Spleen (tissue), 11 donors: ENCODE measurements at regions not wholly inside any gene's neighbourhood (a gene's known extent, or its start where the extent isn't known, plus 50 kb on each side); places are given as distances from the start of the nearest gene placed in this dataset.
A peak's percentile ranks its signal among the peaks of the same experiment; 100 is the strongest.

ENCODE experiments used
- DNase-seq: peaks from one replicate; pipeline ENCODE4 v3.0.0-alpha.2; 2020
- H3K27ac ChIP-seq, 8 donors: fragments of 200-600 bp; sonication (generic) in 7 of 8; 1 replicate in 4 of 8; 2 replicates in 4 of 8; pipeline versions ENCODE4 v1.5.0 to v1.8.0; 2016 to 2021; ENCODE audit warnings: inconsistent platforms in 4 of 8, mild to moderate bottlenecking in 4 of 8, moderate library complexity in 1 of 8
- H3K27me3 ChIP-seq, 7 donors: fragments of 200-600 bp; sonication (generic) in 6 of 7; replicated peaks in 1 of 7; 1 replicate in 4 of 7; 2 replicates in 3 of 7; pipeline versions ENCODE4 v1.5.0 to v1.8.0; 2016 to 2021; ENCODE audit warnings: inconsistent platforms in 3 of 7, mild to moderate bottlenecking in 1 of 7
- H3K36me3 ChIP-seq, 6 donors: fragments of 200-600 bp; sonication (generic) in 5 of 6; 1 replicate in 4 of 6; 2 replicates in 2 of 6; pipeline versions ENCODE4 v1.5.0 to v1.8.0; 2016 to 2021; ENCODE audit warnings: inconsistent platforms in 2 of 6
- H3K4me1 ChIP-seq, 6 donors: fragments of 200-600 bp; sonication (generic) in 5 of 6; 1 replicate in 3 of 6; 2 replicates in 3 of 6; pipeline versions ENCODE4 v1.5.0 to v1.8.0; 2016 to 2021; ENCODE audit warnings: inconsistent platforms in 3 of 6
- H3K4me3 ChIP-seq, 8 donors: fragments of 200-600 bp; sonication (generic) in 7 of 8; 1 replicate in 4 of 8; 2 replicates in 4 of 8; pipeline versions ENCODE4 v1.5.0 to v1.8.0; 2016 to 2021; ENCODE audit warnings: inconsistent platforms in 4 of 8, mild to moderate bottlenecking in 4 of 8, moderate library complexity in 2 of 8
- H3K9me3 ChIP-seq, 8 donors: fragments of 200-600 bp; sonication (generic) in 7 of 8; 1 replicate in 4 of 8; 2 replicates in 4 of 8; pipeline versions ENCODE4 v1.5.0 to v1.8.0; 2016 to 2021; ENCODE audit warnings: inconsistent platforms in 4 of 8
- CTCF ChIP-seq, 11 experiments: fragments of 200-600 bp in 7 of 11; fragments of 450-650 bp in 4 of 11; sonication (generic) in 4 of 11; IDR thresholded peaks in 8 of 11; conservative IDR thresholded peaks in 3 of 11; 1 replicate in 7 of 11; 2 replicates in 4 of 11; pipeline versions ENCODE4 v1.4.0 to v1.8.0; 2016 to 2021; ENCODE audit warnings: antibody characterized with exemption in 11 of 11, inconsistent platforms in 4 of 11, mild to moderate bottlenecking in 1 of 11
- POLR2A ChIP-seq, 3 donors: fragments of 450-650 bp; IDR thresholded peaks; one replicate each; pipeline ENCODE4 v1.5.1; 2017; ENCODE audit warnings: antibody characterized with exemption in 3 of 3, mild to moderate bottlenecking in 1 of 3
- POLR2AphosphoS5 ChIP-seq, 3 donors: sonication (generic); formaldehyde crosslinking; IDR thresholded peaks; one replicate each; pipeline ENCODE4 v1.5.1; 2017; ENCODE audit warnings: antibody characterized with exemption in 3 of 3
- WGBS, 5 donors: extraction: QIAGEN DNeasy Blood & Tissue Kit in 3 of 5; methylation state at CpG; one replicate each; pipeline versions ENCODE4 v1.1.5 to v1.1.7; 2013 to 2018; 5-methylcytosine and 5-hydroxymethylcytosine counted together
- intact Hi-C: fragments of 100-400 bp; cut with DNase I; formaldehyde crosslinking; loops from one replicate; pipeline ENCODE4 v1.15.0; 2023; ENCODE audit warnings: low total_unique reads
- donor health status: healthy with polysubstance abuse.
- donor health status: DM: no; HTN: no; CAD: no; lungs with moderate emphysema.
- donor health status: DM: no; HTN: no; CAD: no.
- donor health status: Bipolar disorder and iron deficiency.
- donor health status: healthy.
- donor health status: DM: no; HTN: no; CAD: no.
- donor health status: DM: yes; HTN: yes; CAD: no.

GRCh38 chr15:31255176-31255510, 71.5 kb upstream of the KLF13 start:
- H3K4me1 ChIP-seq, result peaks cover 0 to 54% (median 27%) of the 10 kb centered on the region in 6 donors
- intact Hi-C loops, result no loop called here
- no peak for TF ChIP-seq POLR2AphosphoS5 (IDR thresholded peaks at IDR 0.05)
- no peak for TF ChIP-seq CTCF (IDR thresholded peaks at IDR 0.05 in 8 of 11, conservative IDR thresholded peaks at IDR 0.05 in 3 of 11)
- TF ChIP-seq POLR2A (IDR thresholded peaks at IDR 0.05), result no peak
- DNase-seq, result peak; percentile 62
- no peak overlapping the region for H3K4me3 ChIP-seq
- H3K27ac ChIP-seq, result peak overlapping the region in 4 of 8 donors; percentile 8 to 55 (median 20)
- no peaks in the 10 kb centered on the region for H3K9me3 ChIP-seq
- H3K27me3 ChIP-seq, result no peaks in the 10 kb centered on the region
- H3K36me3 ChIP-seq, result no peaks in the 10 kb centered on the region
- 87 to 95% (median 92%) methylated on average over 5 of the region's 5 CpGs for WGBS, 5 donors

- peak overlapping the region in 5 of 8 donors; percentile 8 to 55 (median 22) for H3K27ac ChIP-seq
These were observed 70.8 kb upstream of the KLF13 start for GRCh38 chr15:31255732-31256377.

GRCh38 chr15:31256378-31257265, 70.0 kb upstream of the KLF13 start:
- Histone ChIP-seq H3K9me3 (no peaks in the 10 kb centered on the region), H3K36me3 (no peaks in the 10 kb centered on the region), H3K4me1 (peaks cover 0 to 68% (median 32%) of the 10 kb centered on the region in 6 donors), H3K27me3 (no peaks in the 10 kb centered on the region), H3K27ac (peak overlapping the region in 5 of 8 donors; percentile 8 to 55 (median 22)), H3K4me3 (no peak overlapping the region)
- intact Hi-C loops, result no loop called here
- DNase-seq, result peak; percentile 80
- 59 to 78% (median 75%) methylated on average over 7 to 11 of the region's 11 CpGs for WGBS, 5 donors
- no peak for TF ChIP-seq CTCF (IDR thresholded peaks at IDR 0.05 in 8 of 11, conservative IDR thresholded peaks at IDR 0.05 in 3 of 11)
- no peak for TF ChIP-seq POLR2AphosphoS5 (IDR thresholded peaks at IDR 0.05)
- TF ChIP-seq POLR2A (IDR thresholded peaks at IDR 0.05), result no peak

More at GRCh38 chr15:31255732-31256377, 70.8 kb upstream of the KLF13 start:
- H3K9me3 ChIP-seq, result no peaks in the 10 kb centered on the region
- DNase-seq, result peak; percentile 72
- H3K27me3 ChIP-seq, result no peaks in the 10 kb centered on the region
- peaks cover 0 to 61% (median 27%) of the 10 kb centered on the region in 6 donors for H3K4me1 ChIP-seq
- peak in 2 of 3 donors; percentile 32 to 43 for TF ChIP-seq POLR2AphosphoS5 (IDR thresholded peaks at IDR 0.05)
- TF ChIP-seq POLR2A (IDR thresholded peaks at IDR 0.05), result no peak
- no peak for TF ChIP-seq CTCF (IDR thresholded peaks at IDR 0.05 in 8 of 11, conservative IDR thresholded peaks at IDR 0.05 in 3 of 11)
- WGBS, 5 donors, result 52 to 66% (median 64%) methylated on average over 9 of the region's 9 CpGs
- intact Hi-C loops, result no loop called here
- no peak overlapping the region for H3K4me3 ChIP-seq
- no peaks in the 10 kb centered on the region for H3K36me3 ChIP-seq

- intact Hi-C loops, result no loop called here
- H3K27ac ChIP-seq, result peak overlapping the region in 2 of 8 donors; percentile 24 to 55
- WGBS, 5 donors, result 22 to 48% (median 33%) methylated on average over 1 of the region's 1 CpG
These were observed 69.3 kb upstream of the KLF13 start for GRCh38 chr15:31257286-31257685.

More at GRCh38 chr15:31257286-31257685, 69.3 kb upstream of the KLF13 start:
- H3K4me1 ChIP-seq, result peaks cover 0 to 75% (median 39%) of the 10 kb centered on the region in 6 donors
- no peak for DNase-seq
- no peak for TF ChIP-seq POLR2AphosphoS5 (IDR thresholded peaks at IDR 0.05)
- TF ChIP-seq POLR2A (IDR thresholded peaks at IDR 0.05), result no peak
- TF ChIP-seq CTCF (IDR thresholded peaks at IDR 0.05 in 8 of 11, conservative IDR thresholded peaks at IDR 0.05 in 3 of 11), result no peak
- no peak overlapping the region for H3K4me3 ChIP-seq
- H3K9me3 ChIP-seq, result no peaks in the 10 kb centered on the region
- no peaks in the 10 kb centered on the region for H3K36me3 ChIP-seq
- no peaks in the 10 kb centered on the region for H3K27me3 ChIP-seq
